NCI-H460 (cell line): ENCODE measurements at regions not wholly inside any gene's neighbourhood (a gene's known extent, or its start where the extent isn't known, plus 50 kb on each side); places are given as distances from the start of the nearest gene placed in this dataset.

Source experiments
- DNase-seq: peaks from one replicate; pipeline ENCODE4 v3.0.0-alpha.2; 2016; ENCODE audit warnings: low read depth; ENCODE audit errors: extremely low read depth

GRCh38 chr6:2505624-2506023 is 245.1 kb downstream of the MYLK4 start:
- no peak for DNase-seq

GRCh38 chr6:2504495-2505064 is 246.1 kb downstream of the MYLK4 start:
- no peak for DNase-seq

- peak; percentile 92 for DNase-seq
Measured at GRCh38 chr6:2503816-2504494, 246.8 kb downstream of the MYLK4 start.

GRCh38 chr6:2502998-2503674 is 247.6 kb downstream of the MYLK4 start:
- DNase-seq = no peak

- peak; percentile 73 for DNase-seq
Measured at GRCh38 chr6:2502096-2502997, 248.4 kb downstream of the MYLK4 start.

GRCh38 chr6:2497922-2498623 is 252.6 kb downstream of the MYLK4 start:
- no peak for DNase-seq

- DNase-seq = no peak
Measured at GRCh38 chr6:2496291-2496690, 250.9 kb upstream of the GMDS start.

GRCh38 chr6:2492686-2493523 is 247.5 kb upstream of the GMDS start:
- no peak for DNase-seq

GRCh38 chr6:2491137-2491536 is 245.7 kb upstream of the GMDS start:
- no peak for DNase-seq

- DNase-seq = no peak
Measured at GRCh38 chr6:2488578-2488977, 243.2 kb upstream of the GMDS start.

GRCh38 chr6:2485116-2485515 is 239.7 kb upstream of the GMDS start:
- DNase-seq = no peak

GRCh38 chr6:2482773-2483172 is 237.4 kb upstream of the GMDS start:
- no peak for DNase-seq

GRCh38 chr6:2481307-2481706 is 235.9 kb upstream of the GMDS start:
- DNase-seq = no peak

- DNase-seq = no peak
Measured at GRCh38 chr6:2480267-2480966, 235.0 kb upstream of the GMDS start.

- peak; percentile 59 for DNase-seq
Measured at GRCh38 chr6:2478200-2478599, 232.8 kb upstream of the GMDS start.

GRCh38 chr6:2477666-2478065 is 232.3 kb upstream of the GMDS start:
- DNase-seq = no peak

GRCh38 chr6:2477250-2477649 is 231.8 kb upstream of the GMDS start:
- no peak for DNase-seq

GRCh38 chr6:2476376-2476775 is 231.0 kb upstream of the GMDS start:
- DNase-seq = peak; percentile 80

GRCh38 chr6:2471472-2471871 is 226.1 kb upstream of the GMDS start:
- no peak for DNase-seq
